ENCODE measurements at regions not wholly inside any gene's neighbourhood (a gene's known extent, or its start where the extent isn't known, plus 50 kb on each side); places are given as distances from the start of the nearest gene placed in this dataset.

DNA sequence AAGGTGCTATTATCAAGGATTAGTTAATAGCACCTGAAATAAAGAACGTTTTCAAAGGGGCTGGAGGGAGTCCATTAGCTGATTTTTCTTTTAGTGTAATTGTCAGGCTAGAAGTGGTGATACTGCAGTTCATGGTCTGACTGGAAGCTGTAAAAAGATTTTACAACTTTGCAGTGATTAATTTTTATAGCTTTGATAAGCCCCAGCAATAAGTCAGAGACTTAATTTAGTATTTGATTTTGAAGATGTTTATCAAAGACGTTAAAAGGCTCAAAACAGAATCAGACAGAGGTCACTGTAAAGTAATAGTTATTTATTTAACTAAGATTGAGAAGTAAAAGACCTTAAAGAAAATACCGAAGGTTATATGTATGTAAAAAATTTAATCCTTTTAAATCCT lies 165.5 kb upstream of the FMN2 start:
- H3K27me3 ChIP-seq (ENCODE audit: insufficient read depth, low read depth) = no peaks in the 10 kb centered on the region
- H2AFZ ChIP-seq = no peak overlapping the region
- no peaks in the 10 kb centered on the region for H3F3A ChIP-seq (ENCODE audit: insufficient read depth, low read depth)
- TF ChIP-seq, protein P1, sequence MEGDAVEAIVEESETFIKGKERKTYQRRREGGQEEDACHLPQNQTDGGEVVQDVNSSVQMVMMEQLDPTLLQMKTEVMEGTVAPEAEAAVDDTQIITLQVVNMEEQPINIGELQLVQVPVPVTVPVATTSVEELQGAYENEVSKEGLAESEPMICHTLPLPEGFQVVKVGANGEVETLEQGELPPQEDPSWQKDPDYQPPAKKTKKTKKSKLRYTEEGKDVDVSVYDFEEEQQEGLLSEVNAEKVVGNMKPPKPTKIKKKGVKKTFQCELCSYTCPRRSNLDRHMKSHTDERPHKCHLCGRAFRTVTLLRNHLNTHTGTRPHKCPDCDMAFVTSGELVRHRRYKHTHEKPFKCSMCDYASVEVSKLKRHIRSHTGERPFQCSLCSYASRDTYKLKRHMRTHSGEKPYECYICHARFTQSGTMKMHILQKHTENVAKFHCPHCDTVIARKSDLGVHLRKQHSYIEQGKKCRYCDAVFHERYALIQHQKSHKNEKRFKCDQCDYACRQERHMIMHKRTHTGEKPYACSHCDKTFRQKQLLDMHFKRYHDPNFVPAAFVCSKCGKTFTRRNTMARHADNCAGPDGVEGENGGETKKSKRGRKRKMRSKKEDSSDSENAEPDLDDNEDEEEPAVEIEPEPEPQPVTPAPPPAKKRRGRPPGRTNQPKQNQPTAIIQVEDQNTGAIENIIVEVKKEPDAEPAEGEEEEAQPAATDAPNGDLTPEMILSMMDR (conservative IDR thresholded peaks at IDR 0.05) = no peak
- TF ChIP-seq EZH2 (IDR thresholded peaks at IDR 0.05; ENCODE audit: low read depth) = no peak
- no peaks in the 10 kb centered on the region for H4K20me1 ChIP-seq (ENCODE audit: insufficient read depth)
- no TSS peak for BruUV-seq (replicated peaks)
- no peak overlapping the region for H3K27ac ChIP-seq
- no peaks in the 10 kb centered on the region for H3K9me3 ChIP-seq (ENCODE audit: insufficient read depth, low read depth)
- H3K4me3 ChIP-seq = no peak overlapping the region
- CTCF ChIA-PET = no interaction called here
- POLR2A ChIA-PET (ENCODE audit: unreplicated experiment) = no interaction called here
- intact Hi-C loops (cut with micrococcal nuclease; ENCODE audit: unreplicated experiment) = no loop called here
- H3K9me2 ChIP-seq (ENCODE audit: insufficient read depth) = no peaks in the 10 kb centered on the region
- H3K4me1 ChIP-seq (replicated peaks; ENCODE audit: insufficient read depth) = no peaks in the 10 kb centered on the region
- H3K36me3 ChIP-seq (ENCODE audit: low read depth) = no peaks in the 10 kb centered on the region
- no peaks in the 10 kb centered on the region for H3K79me2 ChIP-seq (ENCODE audit: low read depth)
- no peak overlapping the region for H3K4me2 ChIP-seq
- DNase-seq = no peak

DNA sequence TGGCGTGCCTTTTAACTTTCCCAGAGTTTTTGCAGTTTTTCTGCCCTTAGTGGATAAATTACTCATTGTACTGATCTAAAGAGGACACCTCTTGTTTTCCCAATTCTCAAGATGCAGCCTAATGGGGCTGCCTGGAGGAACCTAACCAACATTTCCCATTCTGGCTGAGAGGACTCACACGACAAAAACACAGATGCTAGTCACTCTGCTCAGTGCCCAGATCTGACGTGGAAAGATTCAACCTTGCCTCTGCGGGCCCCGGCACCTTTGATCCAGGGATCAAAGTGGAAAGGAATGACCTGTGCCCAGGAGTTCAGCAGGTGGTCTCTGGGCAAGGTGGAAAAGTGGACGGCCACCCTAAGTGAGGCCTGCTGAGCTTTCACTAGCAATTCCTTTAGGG lies 162.4 kb upstream of the FMN2 start:
- no peak for DNase-seq
- no peaks in the 10 kb centered on the region for H3K4me1 ChIP-seq (replicated peaks; ENCODE audit: insufficient read depth)
- no peak overlapping the region for H3K4me3 ChIP-seq
- intact Hi-C loops (cut with micrococcal nuclease; ENCODE audit: unreplicated experiment) = no loop called here
- POLR2A ChIA-PET (ENCODE audit: unreplicated experiment) = no interaction called here
- H2AFZ ChIP-seq = no peak overlapping the region
- no peak for TF ChIP-seq EZH2 (IDR thresholded peaks at IDR 0.05; ENCODE audit: low read depth)
- TF ChIP-seq, protein P1 (conservative IDR thresholded peaks at IDR 0.05) = no peak
- no peak overlapping the region for H3K4me2 ChIP-seq
- no peaks in the 10 kb centered on the region for H3K79me2 ChIP-seq (ENCODE audit: low read depth)
- no TSS peak for BruUV-seq (replicated peaks)
- H3K27me3 ChIP-seq (ENCODE audit: insufficient read depth, low read depth) = peaks cover 6% of the 10 kb centered on the region; the same call in 1 of the 2 replicates
- H4K20me1 ChIP-seq (ENCODE audit: insufficient read depth) = no peaks in the 10 kb centered on the region
- H3K27ac ChIP-seq = no peak overlapping the region
- H3F3A ChIP-seq (ENCODE audit: insufficient read depth, low read depth) = no peaks in the 10 kb centered on the region
- CTCF ChIA-PET = no interaction called here
- no peaks in the 10 kb centered on the region for H3K9me3 ChIP-seq (ENCODE audit: insufficient read depth, low read depth)
- no peaks in the 10 kb centered on the region for H3K36me3 ChIP-seq (ENCODE audit: low read depth)
- no peaks in the 10 kb centered on the region for H3K9me2 ChIP-seq (ENCODE audit: insufficient read depth)

DNA sequence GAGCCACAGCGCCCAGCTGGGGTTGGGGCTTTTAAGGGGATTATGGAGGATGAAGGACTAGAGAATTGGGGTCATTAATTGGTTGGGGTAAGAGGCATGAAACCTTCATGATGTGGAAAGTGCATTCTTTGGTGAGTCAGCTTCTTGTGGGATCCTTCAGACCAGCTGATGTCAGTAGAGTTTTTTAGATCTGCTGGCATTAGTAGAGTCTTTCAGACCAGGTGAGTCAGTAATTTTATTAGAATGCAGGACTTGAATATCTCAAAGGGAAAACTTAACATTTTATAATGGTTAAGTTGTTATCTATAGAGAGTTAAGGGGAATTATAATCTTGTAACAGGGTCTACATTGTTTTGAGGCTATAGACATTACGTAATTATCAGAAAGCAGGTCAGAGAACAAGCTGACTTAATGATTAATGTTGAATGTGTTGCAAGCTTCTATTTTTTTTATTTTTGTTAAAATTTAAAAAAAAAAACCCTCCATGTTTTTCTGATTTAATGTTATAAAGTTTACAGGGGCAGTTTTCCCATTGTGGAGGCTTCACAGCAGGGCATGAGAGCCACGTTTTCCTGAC lies 160.9 kb upstream of the FMN2 start:
- no peak overlapping the region for H3K4me3 ChIP-seq
- TF ChIP-seq, protein P1 (conservative IDR thresholded peaks at IDR 0.05) = no peak
- TF ChIP-seq EZH2 (IDR thresholded peaks at IDR 0.05; ENCODE audit: low read depth) = no peak
- H3F3A ChIP-seq (ENCODE audit: insufficient read depth, low read depth) = no peaks in the 10 kb centered on the region
- no TSS peak for BruUV-seq (replicated peaks)
- H3K79me2 ChIP-seq (ENCODE audit: low read depth) = no peaks in the 10 kb centered on the region
- POLR2A ChIA-PET (ENCODE audit: unreplicated experiment) = no interaction called here
- DNase-seq = peak in 1 of 2 experiments; percentile 49
- no peaks in the 10 kb centered on the region for H4K20me1 ChIP-seq (ENCODE audit: insufficient read depth)
- CTCF ChIA-PET = no interaction called here
- peaks cover 10% of the 10 kb centered on the region; the same call in 1 of the 2 replicates for H3K27me3 ChIP-seq (ENCODE audit: insufficient read depth, low read depth)
- no peak overlapping the region for H3K27ac ChIP-seq
- H3K9me2 ChIP-seq (ENCODE audit: insufficient read depth) = no peaks in the 10 kb centered on the region
- no peaks in the 10 kb centered on the region for H3K4me1 ChIP-seq (replicated peaks; ENCODE audit: insufficient read depth)
- no peaks in the 10 kb centered on the region for H3K36me3 ChIP-seq (ENCODE audit: low read depth)
- no peak overlapping the region for H3K4me2 ChIP-seq
- H3K9me3 ChIP-seq (ENCODE audit: insufficient read depth, low read depth) = no peaks in the 10 kb centered on the region
- no peak overlapping the region for H2AFZ ChIP-seq
- intact Hi-C loops (cut with micrococcal nuclease; ENCODE audit: unreplicated experiment) = no loop called here

All from PC-9 (cell line).